Loucy (cell line): ENCODE measurements at regions not wholly inside any gene's neighbourhood (a gene's known extent, or its start where the extent isn't known, plus 50 kb on each side); places are given as distances from the start of the nearest gene placed in this dataset.

Experiments
- H2AFZ ChIP-seq: fragments of 200-600 bp; sonication (generic); 2 replicates; pipeline ENCODE4 v1.6.0; 2016; ENCODE audit warnings: antibody characterized with exemption, mild to moderate bottlenecking, low read length, moderate library complexity
- H3F3A ChIP-seq: fragments of 200-600 bp; 2 replicates; pipeline ENCODE4 v1.6.0; 2016; ENCODE audit warnings: antibody characterized with exemption, low read depth, mild to moderate bottlenecking
- H3K27me3 ChIP-seq: fragments of 200-600 bp; sonication (generic); 2 replicates; pipeline ENCODE4 v1.6.1; 2014; ENCODE audit warnings: low read length, mild to moderate bottlenecking; ENCODE audit not compliant: insufficient read depth, poor library complexity, severe bottlenecking
- H3K36me3 ChIP-seq: fragments of 200-600 bp; sonication (generic); 2 replicates; pipeline ENCODE4 v1.6.1; 2016; ENCODE audit warnings: low read length; ENCODE audit not compliant: insufficient read depth
- H3K4me1 ChIP-seq: fragments of 200-600 bp; sonication (generic); 2 replicates; pipeline ENCODE4 v1.5.1; 2014; ENCODE audit warnings: low read length, mild to moderate bottlenecking; ENCODE audit not compliant: insufficient read depth, poor library complexity, severe bottlenecking
- H3K4me2 ChIP-seq: fragments of 200-600 bp; sonication (generic); 2 replicates; pipeline ENCODE4 v1.6.0; 2014; ENCODE audit warnings: antibody characterized with exemption, low read length, low read depth, mild to moderate bottlenecking; ENCODE audit not compliant: poor library complexity, severe bottlenecking
- H3K4me3 ChIP-seq: fragments of 200-600 bp; sonication (generic); 2 replicates; pipeline ENCODE4 v1.5.1; 2014; ENCODE audit warnings: low read length, mild to moderate bottlenecking, mixed read lengths; ENCODE audit not compliant: poor library complexity, severe bottlenecking
- H3K79me2 ChIP-seq: fragments of 200-600 bp; sonication (generic); 2 replicates; pipeline ENCODE4 v1.6.1; 2014; ENCODE audit warnings: low read length; ENCODE audit not compliant: insufficient read depth
- H3K9ac ChIP-seq: fragments of 200-600 bp; sonication (generic); 2 replicates; pipeline ENCODE4 v1.6.0; 2014; ENCODE audit warnings: mild to moderate bottlenecking, low read depth, low read length, moderate library complexity; ENCODE audit not compliant: poor library complexity, severe bottlenecking
- H3K9me2 ChIP-seq: fragments of 200-600 bp; sonication (generic); replicated peaks from 2 replicates; pipeline ENCODE4 v1.6.1; 2016; ENCODE audit warnings: low read depth, low read length, mixed read lengths
- H3K9me3 ChIP-seq: fragments of 200-600 bp; sonication (generic); 2 replicates; pipeline ENCODE4 v1.6.1; 2014; ENCODE audit warnings: mild to moderate bottlenecking, antibody characterized with exemption, low read length, low read depth; ENCODE audit not compliant: insufficient read depth
- H4K20me1 ChIP-seq: fragments of 200-600 bp; sonication (generic); 2 replicates; pipeline ENCODE4 v1.6.0; 2014; ENCODE audit warnings: antibody characterized with exemption, low read length, mild to moderate bottlenecking; ENCODE audit not compliant: insufficient read depth, poor library complexity, severe bottlenecking
- EZH2phosphoT487 ChIP-seq: fragments of 200-600 bp; IDR thresholded peaks from 2 replicates; pipeline ENCODE4 v1.6.1; 2018; ENCODE audit warnings: antibody characterized with exemption, mild to moderate bottlenecking, moderate library complexity, borderline replicate concordance
- TF ChIP-seq, protein P1 (sequence below): fragments of 200-600 bp; sonication (generic); conservative IDR thresholded peaks from 2 replicates; pipeline ENCODE4 v1.5.1; 2014; ENCODE audit warnings: mild to moderate bottlenecking, antibody characterized with exemption, low read length

DNA sequence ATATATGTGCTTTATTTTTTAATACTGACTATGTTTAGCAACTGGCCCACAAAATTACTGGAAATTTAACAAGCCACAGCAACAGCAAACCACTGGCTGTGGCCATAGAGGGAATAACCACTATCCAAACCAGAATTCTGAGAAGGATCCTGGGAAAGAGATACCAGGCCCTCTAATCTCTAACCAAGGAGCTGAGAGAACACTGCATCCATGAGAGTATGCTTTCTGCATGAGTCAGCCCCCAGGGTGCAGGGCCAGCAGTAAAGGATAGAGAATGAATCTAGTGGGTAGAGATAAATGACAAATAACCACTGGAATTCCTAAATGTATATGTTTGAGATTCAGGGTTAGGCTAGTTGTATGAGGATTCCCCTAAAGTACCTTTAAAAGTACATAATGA lies 221.8 kb downstream of the KIT start:
- Histone ChIP-seq H3K9ac (no peak overlapping the region), H4K20me1 (no peaks in the 10 kb centered on the region), H3F3A (no peaks in the 10 kb centered on the region), H3K4me1 (no peaks in the 10 kb centered on the region), H3K9me3 (no peaks in the 10 kb centered on the region), H3K4me2 (no peak overlapping the region), H2AFZ (no peak overlapping the region), H3K27me3 (no peaks in the 10 kb centered on the region), H3K79me2 (no peaks in the 10 kb centered on the region), H3K36me3 (no peaks in the 10 kb centered on the region), H3K9me2 (no peaks in the 10 kb centered on the region), H3K4me3 (no peak overlapping the region)
- TF ChIP-seq, protein P1, sequence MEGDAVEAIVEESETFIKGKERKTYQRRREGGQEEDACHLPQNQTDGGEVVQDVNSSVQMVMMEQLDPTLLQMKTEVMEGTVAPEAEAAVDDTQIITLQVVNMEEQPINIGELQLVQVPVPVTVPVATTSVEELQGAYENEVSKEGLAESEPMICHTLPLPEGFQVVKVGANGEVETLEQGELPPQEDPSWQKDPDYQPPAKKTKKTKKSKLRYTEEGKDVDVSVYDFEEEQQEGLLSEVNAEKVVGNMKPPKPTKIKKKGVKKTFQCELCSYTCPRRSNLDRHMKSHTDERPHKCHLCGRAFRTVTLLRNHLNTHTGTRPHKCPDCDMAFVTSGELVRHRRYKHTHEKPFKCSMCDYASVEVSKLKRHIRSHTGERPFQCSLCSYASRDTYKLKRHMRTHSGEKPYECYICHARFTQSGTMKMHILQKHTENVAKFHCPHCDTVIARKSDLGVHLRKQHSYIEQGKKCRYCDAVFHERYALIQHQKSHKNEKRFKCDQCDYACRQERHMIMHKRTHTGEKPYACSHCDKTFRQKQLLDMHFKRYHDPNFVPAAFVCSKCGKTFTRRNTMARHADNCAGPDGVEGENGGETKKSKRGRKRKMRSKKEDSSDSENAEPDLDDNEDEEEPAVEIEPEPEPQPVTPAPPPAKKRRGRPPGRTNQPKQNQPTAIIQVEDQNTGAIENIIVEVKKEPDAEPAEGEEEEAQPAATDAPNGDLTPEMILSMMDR = no peak
- no peak for TF ChIP-seq EZH2phosphoT487

DNA sequence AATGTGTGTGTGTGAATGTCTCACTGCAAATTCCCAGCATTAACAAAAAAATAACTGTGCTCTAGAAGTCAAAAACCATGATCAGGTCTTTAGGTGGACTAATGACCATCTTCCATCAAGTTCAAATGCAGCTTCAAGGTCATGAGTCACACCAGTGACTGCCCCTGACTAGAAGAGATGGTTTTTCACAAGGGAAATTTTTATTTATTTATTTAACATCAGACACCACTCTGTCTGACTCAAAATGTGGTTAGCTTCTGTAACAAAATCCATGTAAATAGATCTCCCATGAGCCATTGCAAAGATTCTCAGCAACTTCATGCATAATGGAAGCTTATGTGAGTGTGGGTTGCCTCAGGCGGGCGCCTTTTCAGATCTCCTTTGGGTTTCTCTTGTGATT lies 219.2 kb downstream of the KIT start:
- no peaks in the 10 kb centered on the region for H3K36me3 ChIP-seq
- no peak overlapping the region for H3K4me2 ChIP-seq
- H3F3A ChIP-seq = no peaks in the 10 kb centered on the region
- H3K79me2 ChIP-seq = no peaks in the 10 kb centered on the region
- H3K4me1 ChIP-seq = no peaks in the 10 kb centered on the region
- TF ChIP-seq, protein P1 = no peak
- no peaks in the 10 kb centered on the region for H4K20me1 ChIP-seq
- no peak overlapping the region for H3K4me3 ChIP-seq
- H3K27me3 ChIP-seq = no peaks in the 10 kb centered on the region
- no peaks in the 10 kb centered on the region for H3K9me2 ChIP-seq
- H2AFZ ChIP-seq = no peak overlapping the region
- H3K9me3 ChIP-seq = no peaks in the 10 kb centered on the region
- H3K9ac ChIP-seq = no peak overlapping the region

DNA sequence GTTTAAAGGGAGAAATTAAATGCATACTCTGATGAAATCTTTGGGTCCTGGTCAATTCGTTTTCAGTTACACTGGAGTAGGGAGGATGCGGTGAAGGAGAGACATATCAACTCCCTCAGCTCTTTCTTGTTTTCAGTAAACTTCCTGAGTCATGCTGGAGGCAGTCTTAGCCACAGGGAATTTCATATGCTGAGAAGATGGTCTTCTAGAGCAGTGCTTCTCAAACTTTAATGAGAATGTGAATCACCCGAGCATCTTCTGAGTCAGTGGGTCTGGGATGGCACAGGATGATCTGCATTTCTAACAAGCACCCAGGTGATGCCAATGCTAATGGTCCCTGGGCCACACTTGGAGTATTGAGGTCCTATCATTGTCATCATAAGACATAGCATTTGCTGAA lies 214.5 kb downstream of the KIT start:
- no peak overlapping the region for H2AFZ ChIP-seq
- no peaks in the 10 kb centered on the region for H3K9me3 ChIP-seq
- no peaks in the 10 kb centered on the region for H3K4me1 ChIP-seq
- TF ChIP-seq, protein P1 = no peak
- TF ChIP-seq EZH2phosphoT487 = no peak
- H3K79me2 ChIP-seq = no peaks in the 10 kb centered on the region
- H3K9ac ChIP-seq = no peak overlapping the region
- no peaks in the 10 kb centered on the region for H3F3A ChIP-seq
- no peak overlapping the region for H3K4me3 ChIP-seq
- no peak overlapping the region for H3K4me2 ChIP-seq
- H4K20me1 ChIP-seq = no peaks in the 10 kb centered on the region
- no peaks in the 10 kb centered on the region for H3K27me3 ChIP-seq
- no peaks in the 10 kb centered on the region for H3K9me2 ChIP-seq
- H3K36me3 ChIP-seq = no peaks in the 10 kb centered on the region
